GM23338 (cell line): ENCODE measurements at regions not wholly inside any gene's neighbourhood (a gene's known extent, or its start where the extent isn't known, plus 50 kb on each side); places are given as distances from the start of the nearest gene placed in this dataset.

Experiments
- ATAC-seq: fragments of 200-7000 bp; cut with Tn5 transposase; 3 replicates; pipeline ENCODE4 v1.9.1; 2020
- DNase-seq: peaks from one replicate; pipeline ENCODE4 v3.0.0-alpha.2; 2015; ENCODE audit warnings: low spot score
- H2AFZ ChIP-seq: fragments of 200-600 bp; sonication (generic); 2 replicates; pipeline ENCODE4 v1.8.0; 2016; ENCODE audit warnings: antibody characterized with exemption, mild to moderate bottlenecking, moderate library complexity
- H3F3A ChIP-seq: fragments of 200-600 bp; sonication (generic); replicated peaks from 2 replicates; pipeline ENCODE4 v1.8.0; 2017; ENCODE audit warnings: antibody characterized with exemption, mixed run types, low read depth
- H3K27ac ChIP-seq: fragments of 200-600 bp; sonication (generic); 2 replicates; pipeline ENCODE4 v1.6.1; 2016; ENCODE audit warnings: low read depth
- H3K27me3 ChIP-seq: fragments of 200-600 bp; sonication (generic); 2 replicates; pipeline ENCODE4 v1.8.0; 2016; ENCODE audit warnings: mild to moderate bottlenecking, mixed run types, moderate library complexity; ENCODE audit not compliant: insufficient read depth
- H3K36me3 ChIP-seq: fragments of 200-600 bp; sonication (generic); 2 replicates; pipeline ENCODE4 v1.8.0; 2016; ENCODE audit warnings: mild to moderate bottlenecking; ENCODE audit not compliant: insufficient read depth
- H3K4me1 ChIP-seq: fragments of 200-600 bp; sonication (generic); 2 replicates; pipeline ENCODE4 v1.8.0; 2016; ENCODE audit warnings: mild to moderate bottlenecking, moderate library complexity; ENCODE audit not compliant: insufficient read depth
- H3K4me2 ChIP-seq: fragments of 200-600 bp; sonication (generic); 2 replicates; pipeline ENCODE4 v1.7.1; 2017; ENCODE audit warnings: mixed run types
- H3K4me3 ChIP-seq: fragments of 200-600 bp; sonication (generic); 2 replicates; pipeline ENCODE4 v1.6.1; 2016; ENCODE audit warnings: mixed run types
- H3K79me2 ChIP-seq: fragments of 200-600 bp; sonication (generic); replicated peaks from 2 replicates; pipeline ENCODE4 v1.8.0; 2017; ENCODE audit warnings: mild to moderate bottlenecking; ENCODE audit not compliant: insufficient read depth
- H3K9me2 ChIP-seq: fragments of 200-600 bp; sonication (generic); 2 replicates; pipeline ENCODE4 v1.8.0; 2017; ENCODE audit not compliant: insufficient read depth
- H4K20me1 ChIP-seq: fragments of 200-600 bp; sonication (generic); replicated peaks from 2 replicates; pipeline ENCODE4 v1.8.0; 2017; ENCODE audit warnings: mild to moderate bottlenecking; ENCODE audit not compliant: insufficient read depth
- H3K27ac Mint-ChIP-seq: 2 replicates; pipeline ENCODE4 v1.8.0; 2020; ENCODE audit warnings: inconsistent platforms, mild to moderate bottlenecking, moderate library complexity, mixed read lengths
- H3K27me3 Mint-ChIP-seq: 3 replicates; pipeline ENCODE4 v1.8.0; 2022; ENCODE audit warnings: low read depth, mild to moderate bottlenecking, moderate library complexity, mixed read lengths, inconsistent platforms; ENCODE audit not compliant: insufficient read depth, poor library complexity
- H3K36me3 Mint-ChIP-seq: 3 replicates; pipeline ENCODE4 v1.8.0; 2021; ENCODE audit warnings: low read depth, mild to moderate bottlenecking, inconsistent platforms, moderate library complexity, mixed read lengths
- H3K4me1 Mint-ChIP-seq: 3 replicates; pipeline ENCODE4 v1.8.0; 2020; ENCODE audit warnings: mild to moderate bottlenecking, inconsistent platforms, mixed read lengths
- H3K4me3 Mint-ChIP-seq: 3 replicates; pipeline ENCODE4 v1.8.0; 2021; ENCODE audit warnings: moderate library complexity, mild to moderate bottlenecking, inconsistent platforms, mixed read lengths
- H3K9me3 Mint-ChIP-seq: 3 replicates; pipeline ENCODE4 v1.8.0; 2020; ENCODE audit warnings: moderate library complexity, mild to moderate bottlenecking, inconsistent platforms, mixed read lengths
- EZH2 ChIP-seq: fragments of 200-600 bp; sonication (generic); IDR thresholded peaks from one replicate; pipeline ENCODE4 v1.8.0; 2017; ENCODE audit warnings: antibody characterized with exemption, mild to moderate bottlenecking, low read depth; ENCODE audit not compliant: unreplicated experiment
- EZH2phosphoT487 ChIP-seq: fragments of 200-600 bp; sonication (generic); IDR thresholded peaks from one replicate; pipeline ENCODE4 v1.8.1; 2018; ENCODE audit warnings: antibody characterized with exemption; ENCODE audit not compliant: unreplicated experiment
- JUNB ChIP-seq: IDR thresholded peaks from one replicate; pipeline ENCODE4 v1.6.1; 2016; ENCODE audit warnings: antibody characterized with exemption; ENCODE audit not compliant: unreplicated experiment
- NANOG ChIP-seq: IDR thresholded peaks from 2 replicates; pipeline ENCODE4 v1.6.1; 2016; ENCODE audit warnings: antibody characterized with exemption, borderline replicate concordance
- POLR2AphosphoS5 ChIP-seq: IDR thresholded peaks from 2 replicates; pipeline ENCODE4 v1.6.1; 2016; ENCODE audit warnings: antibody characterized with exemption, low read depth
- STAT1 ChIP-seq: IDR thresholded peaks from one replicate; pipeline ENCODE4 v1.6.1; 2016; ENCODE audit warnings: antibody characterized with exemption; ENCODE audit not compliant: unreplicated experiment
- ZNF114 ChIP-seq: fragments of 250-450 bp; sonication (Bioruptor Pico); IDR thresholded peaks from 2 replicates; pipeline ENCODE4 v1.5.0; 2020; ENCODE audit warnings: mild to moderate bottlenecking, moderate library complexity
- ZNF331 ChIP-seq: fragments of 250-450 bp; sonication (Bioruptor Pico); IDR thresholded peaks from 2 replicates; pipeline ENCODE4 v1.5.0; 2020; ENCODE audit warnings: low read depth, mild to moderate bottlenecking, moderate library complexity
- TF ChIP-seq, protein P1 (sequence below): fragments of 250-450 bp; sonication (Bioruptor Pico); IDR thresholded peaks from 2 replicates; pipeline ENCODE4 v1.5.0; 2020; ENCODE audit warnings: mild to moderate bottlenecking, moderate library complexity
- TF ChIP-seq, protein P2 (sequence below), 2 experiments: fragments of 200-600 bp in 1 of 2; sonication (generic) in 1 of 2; conservative IDR thresholded peaks; 2 replicates each; pipeline versions ENCODE4 v1.5.1 to v1.6.1; 2016 to 2017; ENCODE audit warnings: antibody characterized with exemption in 2 of 2, low read depth in 2 of 2, mild to moderate bottlenecking in 2 of 2, moderate library complexity in 1 of 2

- TF ChIP-seq, protein P1, sequence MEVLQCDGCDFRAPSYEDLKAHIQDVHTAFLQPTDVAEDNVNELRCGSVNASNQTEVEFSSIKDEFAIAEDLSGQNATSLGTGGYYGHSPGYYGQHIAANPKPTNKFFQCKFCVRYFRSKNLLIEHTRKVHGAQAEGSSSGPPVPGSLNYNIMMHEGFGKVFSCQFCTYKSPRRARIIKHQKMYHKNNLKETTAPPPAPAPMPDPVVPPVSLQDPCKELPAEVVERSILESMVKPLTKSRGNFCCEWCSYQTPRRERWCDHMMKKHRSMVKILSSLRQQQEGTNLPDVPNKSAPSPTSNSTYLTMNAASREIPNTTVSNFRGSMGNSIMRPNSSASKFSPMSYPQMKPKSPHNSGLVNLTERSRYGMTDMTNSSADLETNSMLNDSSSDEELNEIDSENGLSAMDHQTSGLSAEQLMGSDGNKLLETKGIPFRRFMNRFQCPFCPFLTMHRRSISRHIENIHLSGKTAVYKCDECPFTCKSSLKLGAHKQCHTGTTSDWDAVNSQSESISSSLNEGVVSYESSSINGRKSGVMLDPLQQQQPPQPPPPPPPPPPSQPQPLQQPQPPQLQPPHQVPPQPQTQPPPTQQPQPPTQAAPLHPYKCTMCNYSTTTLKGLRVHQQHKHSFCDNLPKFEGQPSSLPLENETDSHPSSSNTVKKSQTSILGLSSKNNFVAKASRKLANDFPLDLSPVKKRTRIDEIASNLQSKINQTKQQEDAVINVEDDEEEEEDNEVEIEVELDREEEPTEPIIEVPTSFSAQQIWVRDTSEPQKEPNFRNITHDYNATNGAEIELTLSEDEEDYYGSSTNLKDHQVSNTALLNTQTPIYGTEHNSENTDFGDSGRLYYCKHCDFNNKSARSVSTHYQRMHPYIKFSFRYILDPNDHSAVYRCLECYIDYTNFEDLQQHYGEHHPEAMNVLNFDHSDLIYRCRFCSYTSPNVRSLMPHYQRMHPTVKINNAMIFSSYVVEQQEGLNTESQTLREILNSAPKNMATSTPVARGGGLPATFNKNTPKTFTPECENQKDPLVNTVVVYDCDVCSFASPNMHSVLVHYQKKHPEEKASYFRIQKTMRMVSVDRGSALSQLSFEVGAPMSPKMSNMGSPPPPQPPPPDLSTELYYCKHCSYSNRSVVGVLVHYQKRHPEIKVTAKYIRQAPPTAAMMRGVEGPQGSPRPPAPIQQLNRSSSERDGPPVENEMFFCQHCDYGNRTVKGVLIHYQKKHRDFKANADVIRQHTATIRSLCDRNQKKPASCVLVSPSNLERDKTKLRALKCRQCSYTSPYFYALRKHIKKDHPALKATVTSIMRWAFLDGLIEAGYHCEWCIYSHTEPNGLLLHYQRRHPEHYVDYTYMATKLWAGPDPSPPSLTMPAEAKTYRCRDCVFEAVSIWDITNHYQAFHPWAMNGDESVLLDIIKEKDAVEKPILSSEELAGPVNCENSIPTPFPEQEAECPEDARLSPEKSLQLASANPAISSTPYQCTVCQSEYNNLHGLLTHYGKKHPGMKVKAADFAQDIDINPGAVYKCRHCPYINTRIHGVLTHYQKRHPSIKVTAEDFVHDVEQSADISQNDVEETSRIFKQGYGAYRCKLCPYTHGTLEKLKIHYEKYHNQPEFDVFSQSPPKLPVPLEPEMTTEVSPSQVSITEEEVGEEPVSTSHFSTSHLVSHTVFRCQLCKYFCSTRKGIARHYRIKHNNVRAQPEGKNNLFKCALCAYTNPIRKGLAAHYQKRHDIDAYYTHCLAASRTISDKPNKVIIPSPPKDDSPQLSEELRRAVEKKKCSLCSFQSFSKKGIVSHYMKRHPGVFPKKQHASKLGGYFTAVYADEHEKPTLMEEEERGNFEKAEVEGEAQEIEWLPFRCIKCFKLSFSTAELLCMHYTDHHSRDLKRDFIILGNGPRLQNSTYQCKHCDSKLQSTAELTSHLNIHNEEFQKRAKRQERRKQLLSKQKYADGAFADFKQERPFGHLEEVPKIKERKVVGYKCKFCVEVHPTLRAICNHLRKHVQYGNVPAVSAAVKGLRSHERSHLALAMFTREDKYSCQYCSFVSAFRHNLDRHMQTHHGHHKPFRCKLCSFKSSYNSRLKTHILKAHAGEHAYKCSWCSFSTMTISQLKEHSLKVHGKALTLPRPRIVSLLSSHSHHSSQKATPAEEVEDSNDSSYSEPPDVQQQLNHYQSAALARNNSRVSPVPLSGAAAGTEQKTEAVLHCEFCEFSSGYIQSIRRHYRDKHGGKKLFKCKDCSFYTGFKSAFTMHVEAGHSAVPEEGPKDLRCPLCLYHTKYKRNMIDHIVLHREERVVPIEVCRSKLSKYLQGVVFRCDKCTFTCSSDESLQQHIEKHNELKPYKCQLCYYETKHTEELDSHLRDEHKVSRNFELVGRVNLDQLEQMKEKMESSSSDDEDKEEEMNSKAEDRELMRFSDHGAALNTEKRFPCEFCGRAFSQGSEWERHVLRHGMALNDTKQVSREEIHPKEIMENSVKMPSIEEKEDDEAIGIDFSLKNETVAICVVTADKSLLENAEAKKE, result no peak
- no peak for TF ChIP-seq EZH2
- TF ChIP-seq STAT1, result no peak
- TF ChIP-seq, protein P2, sequence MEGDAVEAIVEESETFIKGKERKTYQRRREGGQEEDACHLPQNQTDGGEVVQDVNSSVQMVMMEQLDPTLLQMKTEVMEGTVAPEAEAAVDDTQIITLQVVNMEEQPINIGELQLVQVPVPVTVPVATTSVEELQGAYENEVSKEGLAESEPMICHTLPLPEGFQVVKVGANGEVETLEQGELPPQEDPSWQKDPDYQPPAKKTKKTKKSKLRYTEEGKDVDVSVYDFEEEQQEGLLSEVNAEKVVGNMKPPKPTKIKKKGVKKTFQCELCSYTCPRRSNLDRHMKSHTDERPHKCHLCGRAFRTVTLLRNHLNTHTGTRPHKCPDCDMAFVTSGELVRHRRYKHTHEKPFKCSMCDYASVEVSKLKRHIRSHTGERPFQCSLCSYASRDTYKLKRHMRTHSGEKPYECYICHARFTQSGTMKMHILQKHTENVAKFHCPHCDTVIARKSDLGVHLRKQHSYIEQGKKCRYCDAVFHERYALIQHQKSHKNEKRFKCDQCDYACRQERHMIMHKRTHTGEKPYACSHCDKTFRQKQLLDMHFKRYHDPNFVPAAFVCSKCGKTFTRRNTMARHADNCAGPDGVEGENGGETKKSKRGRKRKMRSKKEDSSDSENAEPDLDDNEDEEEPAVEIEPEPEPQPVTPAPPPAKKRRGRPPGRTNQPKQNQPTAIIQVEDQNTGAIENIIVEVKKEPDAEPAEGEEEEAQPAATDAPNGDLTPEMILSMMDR (conservative IDR thresholded peaks at IDR 0.05; ENCODE audit: low read depth in 2 of 2), result no peak
- no peak for TF ChIP-seq NANOG
- no peak for TF ChIP-seq ZNF114 (CRISPR knock-in tag)
- TF ChIP-seq ZNF331 (CRISPR knock-in tag), result no peak
- TF ChIP-seq EZH2phosphoT487, result no peak
These were observed 78.6 kb upstream of the RAI2 start (continued) for GRCh38 chrX:17939724-17940123.

DNA sequence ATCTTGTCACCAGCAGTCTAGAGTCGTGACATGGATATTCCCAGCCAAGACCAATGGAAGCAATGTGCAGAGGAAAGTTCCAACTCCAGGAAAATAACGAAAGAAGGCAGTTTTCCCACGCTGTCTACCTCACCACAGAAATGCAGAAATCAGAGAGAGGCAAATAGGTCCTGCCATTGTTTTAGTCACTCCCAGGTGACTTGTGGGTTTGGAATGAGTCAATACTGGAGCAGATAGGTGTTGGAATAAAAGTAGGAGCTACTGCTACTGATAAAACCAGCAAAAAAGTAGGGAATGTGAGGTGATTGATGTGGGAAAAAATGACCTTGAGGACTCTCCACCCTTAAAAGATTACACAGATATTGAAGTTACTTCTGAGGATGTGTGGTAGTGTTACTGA, 72.8 kb upstream of the RAI2 start:
- no peak overlapping the region for H3K4me2 ChIP-seq
- no peaks in the 10 kb centered on the region for H3K36me3 ChIP-seq
- H3F3A ChIP-seq, result no peaks in the 10 kb centered on the region
- no peak overlapping the region for H2AFZ ChIP-seq
- no peaks in the 10 kb centered on the region for H3K79me2 ChIP-seq
- H3K27ac Mint-ChIP-seq, result no peak overlapping the region
- no peak overlapping the region for H3K4me3 Mint-ChIP-seq
- no peak overlapping the region for H3K4me3 ChIP-seq
- no peaks in the 10 kb centered on the region for H3K27me3 ChIP-seq
- H4K20me1 ChIP-seq, result no peaks in the 10 kb centered on the region
- no peaks in the 10 kb centered on the region for H3K36me3 Mint-ChIP-seq
- no peaks in the 10 kb centered on the region; the same call in 1 of the 2 replicates for H3K4me1 ChIP-seq
- no peak overlapping the region for H3K27ac ChIP-seq
- no peaks in the 10 kb centered on the region for H3K9me2 ChIP-seq
- no peaks in the 10 kb centered on the region for H3K9me3 Mint-ChIP-seq
- DNase-seq, result no peak
- peaks cover 7% of the 10 kb centered on the region for H3K27me3 Mint-ChIP-seq
- TF ChIP-seq POLR2AphosphoS5, result no peak
- TF ChIP-seq STAT1, result no peak
- TF ChIP-seq JUNB, result no peak
- ATAC-seq, result no peak
- peaks cover 3% of the 10 kb centered on the region; the same call in 2 of the 3 replicates for H3K4me1 Mint-ChIP-seq
